K562 (cell line): ENCODE measurements at regions not wholly inside any gene's neighbourhood (a gene's known extent, or its start where the extent isn't known, plus 50 kb on each side); places are given as distances from the start of the nearest gene placed in this dataset.

Source experiments
- CBX3 ChIP-seq, 2 experiments: IDR thresholded peaks; 1 replicate in 1 of 2; 2 replicates in 1 of 2; pipeline ENCODE4 v1.6.1; 2012; ENCODE audit warnings: inconsistent platforms in 2 of 2, low read length in 2 of 2, borderline replicate concordance in 1 of 2, control low read depth in 1 of 2
- CXXC5 ChIP-seq: fragments of 250-450 bp; sonication (Bioruptor Pico); IDR thresholded peaks from 2 replicates; pipeline ENCODE4 v1.8.0; 2022; ENCODE audit warnings: inconsistent platforms, mild to moderate bottlenecking, moderate library complexity
- NEUROD1 ChIP-seq: fragments of 150-350 bp; IDR thresholded peaks from 2 replicates; pipeline ENCODE4 v1.6.1; 2014; ENCODE audit warnings: borderline replicate concordance, low read length, low read depth; ENCODE audit not compliant: partially characterized antibody
- OTX1 ChIP-seq: fragments of 450-650 bp; formaldehyde crosslinking; IDR thresholded peaks from 2 replicates; pipeline ENCODE4 v1.4.0; 2022; ENCODE audit warnings: mild to moderate bottlenecking
- RHOXF2B ChIP-seq: fragments of 250-450 bp; sonication (Bioruptor Pico); conservative IDR thresholded peaks from 2 replicates; pipeline ENCODE4 v1.5.1; 2021
- TBP ChIP-seq: optimal IDR thresholded peaks from 2 replicates; pipeline ENCODE3; 2011; ENCODE audit warnings: low read depth, low read length, improper control_type of control experiment
- TF ChIP-seq, protein P1 (sequence below): fragments of 250-450 bp; sonication (Bioruptor Pico); IDR thresholded peaks from 2 replicates; pipeline ENCODE4 v1.8.0; 2022; ENCODE audit warnings: moderate library complexity, mild to moderate bottlenecking, inconsistent platforms
- TF ChIP-seq, protein P2 (sequence below): sonication (generic); formaldehyde crosslinking; IDR thresholded peaks from 2 replicates; pipeline ENCODE4 v1.8.1; 2023; ENCODE audit warnings: mild to moderate bottlenecking, missing genetic modification reagents, moderate library complexity

- TF ChIP-seq, protein P1, sequence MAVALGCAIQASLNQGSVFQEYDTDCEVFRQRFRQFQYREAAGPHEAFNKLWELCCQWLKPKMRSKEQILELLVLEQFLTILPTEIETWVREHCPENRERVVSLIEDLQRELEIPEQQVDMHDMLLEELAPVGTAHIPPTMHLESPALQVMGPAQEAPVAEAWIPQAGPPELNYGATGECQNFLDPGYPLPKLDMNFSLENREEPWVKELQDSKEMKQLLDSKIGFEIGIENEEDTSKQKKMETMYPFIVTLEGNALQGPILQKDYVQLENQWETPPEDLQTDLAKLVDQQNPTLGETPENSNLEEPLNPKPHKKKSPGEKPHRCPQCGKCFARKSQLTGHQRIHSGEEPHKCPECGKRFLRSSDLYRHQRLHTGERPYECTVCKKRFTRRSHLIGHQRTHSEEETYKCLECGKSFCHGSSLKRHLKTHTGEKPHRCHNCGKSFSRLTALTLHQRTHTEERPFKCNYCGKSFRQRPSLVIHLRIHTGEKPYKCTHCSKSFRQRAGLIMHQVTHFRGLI (CRISPR knock-in tag), result no peak
- TF ChIP-seq, protein P2, sequence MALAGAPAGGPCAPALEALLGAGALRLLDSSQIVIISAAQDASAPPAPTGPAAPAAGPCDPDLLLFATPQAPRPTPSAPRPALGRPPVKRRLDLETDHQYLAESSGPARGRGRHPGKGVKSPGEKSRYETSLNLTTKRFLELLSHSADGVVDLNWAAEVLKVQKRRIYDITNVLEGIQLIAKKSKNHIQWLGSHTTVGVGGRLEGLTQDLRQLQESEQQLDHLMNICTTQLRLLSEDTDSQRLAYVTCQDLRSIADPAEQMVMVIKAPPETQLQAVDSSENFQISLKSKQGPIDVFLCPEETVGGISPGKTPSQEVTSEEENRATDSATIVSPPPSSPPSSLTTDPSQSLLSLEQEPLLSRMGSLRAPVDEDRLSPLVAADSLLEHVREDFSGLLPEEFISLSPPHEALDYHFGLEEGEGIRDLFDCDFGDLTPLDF (CRISPR knock-in tag), result no peak
- TF ChIP-seq TBP (no peak), RHOXF2B (CRISPR knock-in tag) (no peak), CBX3 (IDR thresholded peaks at IDR 0.05; ENCODE audit: borderline replicate concordance in 1 of 2, low read length in 2 of 2) (no peak), CXXC5 (CRISPR knock-in tag) (no peak), OTX1 (CRISPR knock-in tag) (no peak), NEUROD1 (no peak)
- TF ChIP-seq, all 486 proteins: peak for 0
Observed at GRCh38 chr7:17434191-17434590, 135.7 kb downstream of the AHR start (continued).
